SK-N-SH treated with all-trans-retinoic acid at 6 μM for 48 hours (cell line): ENCODE measurements at regions not wholly inside any gene's neighbourhood (a gene's known extent, or its start where the extent isn't known, plus 50 kb on each side); places are given as distances from the start of the nearest gene placed in this dataset.
"Not testable (repeated sequence)": the region's sequence is repeated elsewhere in the genome, so short reads cannot be mapped to it uniquely, and the experiment has no call there.

Experiments
- ATAC-seq: fragments of 200-7000 bp; cut with Tn5 transposase; 3 replicates; pipeline ENCODE4 v1.9.1; 2020; ENCODE audit warnings: mild to moderate bottlenecking, moderate library complexity
- ARNTL ChIP-seq: fragments of 450-650 bp; formaldehyde crosslinking; IDR thresholded peaks from 2 replicates; pipeline ENCODE4 v1.5.0; 2020; ENCODE audit warnings: low read depth, mild to moderate bottlenecking, moderate library complexity, borderline replicate concordance
- BACH2 ChIP-seq: fragments of 250-450 bp; sonication (Bioruptor Pico); IDR thresholded peaks from 2 replicates; pipeline ENCODE4 v1.9.0; 2021; ENCODE audit warnings: mild to moderate bottlenecking, borderline replicate concordance
- CSDC2 ChIP-seq: fragments of 250-450 bp; sonication (Bioruptor Pico); IDR thresholded peaks from 2 replicates; pipeline ENCODE4 v1.5.0; 2020; ENCODE audit warnings: mild to moderate bottlenecking, moderate library complexity
- ESRRG ChIP-seq: fragments of 250-450 bp; sonication (Bioruptor Pico); IDR thresholded peaks from 2 replicates; pipeline ENCODE4 v1.6.1; 2021; ENCODE audit warnings: mild to moderate bottlenecking
- GLIS3 ChIP-seq: fragments of 250-450 bp; sonication (Bioruptor Pico); IDR thresholded peaks from 2 replicates; pipeline ENCODE4 v1.5.0; 2020; ENCODE audit warnings: mild to moderate bottlenecking, moderate library complexity
- ISL1 ChIP-seq: fragments of 250-450 bp; sonication (Bioruptor Pico); IDR thresholded peaks from 2 replicates; pipeline ENCODE4 v2.1.2; 2022; ENCODE audit warnings: mild to moderate bottlenecking, moderate library complexity
- OSR1 ChIP-seq: fragments of 250-450 bp; sonication (Bioruptor Pico); IDR thresholded peaks from 2 replicates; pipeline ENCODE4 v1.8.0; 2022; ENCODE audit warnings: moderate library complexity, mild to moderate bottlenecking, inconsistent platforms
- RARB ChIP-seq: fragments of 250-450 bp; sonication (Bioruptor Pico); IDR thresholded peaks from 2 replicates; pipeline ENCODE4 v1.8.0; 2021; ENCODE audit warnings: mild to moderate bottlenecking, moderate library complexity
- SNAI2 ChIP-seq: fragments of 250-450 bp; sonication (Bioruptor Pico); IDR thresholded peaks from 2 replicates; pipeline ENCODE4 v1.5.0; 2020; ENCODE audit warnings: mild to moderate bottlenecking, moderate library complexity
- TCF4 ChIP-seq: fragments of 250-450 bp; sonication (Bioruptor Pico); IDR thresholded peaks from 2 replicates; pipeline ENCODE4 v1.8.0; 2021; ENCODE audit warnings: mild to moderate bottlenecking, moderate library complexity, borderline replicate concordance
- TOX ChIP-seq: fragments of 250-450 bp; sonication (Bioruptor Pico); IDR thresholded peaks from 2 replicates; pipeline ENCODE4 v1.8.0; 2021; ENCODE audit warnings: mild to moderate bottlenecking, moderate library complexity, borderline replicate concordance
- ZC3H10 ChIP-seq: fragments of 250-450 bp; sonication (Bioruptor Pico); IDR thresholded peaks from 2 replicates; pipeline ENCODE4 v1.5.1; 2021; ENCODE audit warnings: mild to moderate bottlenecking, moderate library complexity
- ZFP3 ChIP-seq: fragments of 250-450 bp; sonication (Bioruptor Pico); IDR thresholded peaks from 2 replicates; pipeline ENCODE4 v1.5.0; 2020; ENCODE audit warnings: mild to moderate bottlenecking, moderate library complexity
- ZFP30 ChIP-seq: fragments of 450-650 bp; formaldehyde crosslinking; IDR thresholded peaks from 2 replicates; pipeline ENCODE4 v1.5.0; 2022; ENCODE audit warnings: mild to moderate bottlenecking, moderate library complexity
- ZNF565 ChIP-seq: fragments of 450-650 bp; formaldehyde crosslinking; conservative IDR thresholded peaks from 2 replicates; pipeline ENCODE4 v1.5.0; 2020; ENCODE audit warnings: low read depth, mild to moderate bottlenecking, moderate library complexity
- ZNF70 ChIP-seq: fragments of 450-650 bp; formaldehyde crosslinking; IDR thresholded peaks from 2 replicates; pipeline ENCODE4 v1.5.0; 2020; ENCODE audit warnings: mild to moderate bottlenecking, moderate library complexity
- ZNF8 ChIP-seq: fragments of 450-650 bp; formaldehyde crosslinking; IDR thresholded peaks from 2 replicates; pipeline ENCODE4 v1.5.0; 2020; ENCODE audit warnings: mild to moderate bottlenecking, moderate library complexity
- TF ChIP-seq, protein P1 (sequence below): fragments of 250-450 bp; sonication (Bioruptor Pico); IDR thresholded peaks from 2 replicates; pipeline ENCODE4 v1.5.1; 2021; ENCODE audit warnings: mild to moderate bottlenecking, moderate library complexity
- TF ChIP-seq, protein P2 (sequence below): fragments of 250-450 bp; sonication (Bioruptor Pico); IDR thresholded peaks from 2 replicates; pipeline ENCODE4 v1.5.1; 2020; ENCODE audit warnings: low read depth, mild to moderate bottlenecking, moderate library complexity
- TF ChIP-seq, protein P3 (sequence below): fragments of 250-450 bp; sonication (Bioruptor Pico); IDR thresholded peaks from 2 replicates; pipeline ENCODE4 v1.8.0; 2020; ENCODE audit warnings: mild to moderate bottlenecking, moderate library complexity, borderline replicate concordance
- TF ChIP-seq, protein P4 (sequence below): fragments of 250-450 bp; sonication (Bioruptor Pico); IDR thresholded peaks from 2 replicates; pipeline ENCODE4 v1.5.0; 2020; ENCODE audit warnings: mild to moderate bottlenecking, moderate library complexity
- TF ChIP-seq, protein P5 (sequence below): fragments of 250-450 bp; sonication (Bioruptor Pico); IDR thresholded peaks from 2 replicates; pipeline ENCODE4 v1.8.0; 2021; ENCODE audit warnings: low read depth, mild to moderate bottlenecking, moderate library complexity, borderline replicate concordance

DNA sequence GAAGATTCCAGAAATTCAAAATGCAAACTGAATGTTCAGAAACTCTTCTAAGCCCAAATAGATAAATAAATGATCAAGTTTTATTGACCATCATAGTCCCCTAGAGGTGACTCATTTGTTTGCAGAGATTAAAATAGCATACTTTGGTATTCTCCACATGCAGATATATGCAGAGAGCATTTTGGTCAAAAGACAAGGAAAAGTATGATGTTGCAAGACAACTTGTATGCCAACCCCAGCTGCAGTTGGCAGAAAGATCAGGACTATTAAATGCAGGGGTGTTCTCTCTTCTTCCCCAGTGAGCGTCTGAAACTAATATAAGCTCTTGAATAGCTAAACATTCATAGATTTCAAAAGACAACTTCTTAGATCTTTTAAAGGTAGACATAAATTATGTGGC, 404.9 kb downstream of the LTN1 start:
- TF ChIP-seq, protein P1, sequence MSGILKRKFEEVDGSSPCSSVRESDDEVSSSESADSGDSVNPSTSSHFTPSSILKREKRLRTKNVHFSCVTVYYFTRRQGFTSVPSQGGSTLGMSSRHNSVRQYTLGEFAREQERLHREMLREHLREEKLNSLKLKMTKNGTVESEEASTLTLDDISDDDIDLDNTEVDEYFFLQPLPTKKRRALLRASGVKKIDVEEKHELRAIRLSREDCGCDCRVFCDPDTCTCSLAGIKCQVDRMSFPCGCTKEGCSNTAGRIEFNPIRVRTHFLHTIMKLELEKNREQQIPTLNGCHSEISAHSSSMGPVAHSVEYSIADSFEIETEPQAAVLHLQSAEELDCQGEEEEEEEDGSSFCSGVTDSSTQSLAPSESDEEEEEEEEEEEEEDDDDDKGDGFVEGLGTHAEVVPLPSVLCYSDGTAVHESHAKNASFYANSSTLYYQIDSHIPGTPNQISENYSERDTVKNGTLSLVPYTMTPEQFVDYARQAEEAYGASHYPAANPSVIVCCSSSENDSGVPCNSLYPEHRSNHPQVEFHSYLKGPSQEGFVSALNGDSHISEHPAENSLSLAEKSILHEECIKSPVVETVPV (CRISPR knock-in tag): no peak
- no peak for TF ChIP-seq ZFP30 (CRISPR knock-in tag)
- no peak for TF ChIP-seq BACH2 (CRISPR knock-in tag)
- TF ChIP-seq ZFP3 (CRISPR knock-in tag): no peak
- TF ChIP-seq, protein P2, sequence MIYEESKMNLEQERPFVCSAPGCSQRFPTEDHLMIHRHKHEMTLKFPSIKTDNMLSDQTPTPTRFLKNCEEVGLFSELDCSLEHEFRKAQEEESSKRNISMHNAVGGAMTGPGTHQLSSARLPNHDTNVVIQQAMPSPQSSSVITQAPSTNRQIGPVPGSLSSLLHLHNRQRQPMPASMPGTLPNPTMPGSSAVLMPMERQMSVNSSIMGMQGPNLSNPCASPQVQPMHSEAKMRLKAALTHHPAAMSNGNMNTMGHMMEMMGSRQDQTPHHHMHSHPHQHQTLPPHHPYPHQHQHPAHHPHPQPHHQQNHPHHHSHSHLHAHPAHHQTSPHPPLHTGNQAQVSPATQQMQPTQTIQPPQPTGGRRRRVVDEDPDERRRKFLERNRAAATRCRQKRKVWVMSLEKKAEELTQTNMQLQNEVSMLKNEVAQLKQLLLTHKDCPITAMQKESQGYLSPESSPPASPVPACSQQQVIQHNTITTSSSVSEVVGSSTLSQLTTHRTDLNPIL (CRISPR knock-in tag): no peak
- no peak for TF ChIP-seq TOX

DNA sequence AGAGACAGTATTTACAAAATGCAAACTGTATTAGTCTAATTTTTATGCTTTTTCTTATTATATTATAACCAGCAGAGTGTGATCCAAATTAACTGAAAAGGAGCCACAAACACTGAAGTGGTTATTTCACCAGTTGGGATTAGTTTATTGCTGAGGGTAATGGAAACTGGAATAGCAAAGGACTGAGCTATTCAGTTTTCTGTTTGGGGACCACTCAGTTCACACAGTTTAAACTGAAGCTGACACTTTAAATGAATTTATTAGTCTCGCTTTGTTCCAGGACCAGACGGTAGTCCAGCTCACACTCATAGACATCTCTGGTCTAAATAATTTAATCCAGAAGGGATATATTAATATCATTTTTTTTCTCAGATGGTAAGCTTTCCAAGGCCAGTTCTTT, 410.7 kb downstream of the LTN1 start:
- no peak for ATAC-seq
- TF ChIP-seq ZFP3 (CRISPR knock-in tag): no peak
- no peak for TF ChIP-seq CSDC2 (CRISPR knock-in tag)
- no peak for TF ChIP-seq SNAI2 (CRISPR knock-in tag)
- no peak for TF ChIP-seq ZC3H10 (CRISPR knock-in tag)
- TF ChIP-seq ZNF70 (CRISPR knock-in tag): no peak

More for the DNA sequence above, 404.9 kb downstream of the LTN1 start:
- no peak for ATAC-seq

DNA sequence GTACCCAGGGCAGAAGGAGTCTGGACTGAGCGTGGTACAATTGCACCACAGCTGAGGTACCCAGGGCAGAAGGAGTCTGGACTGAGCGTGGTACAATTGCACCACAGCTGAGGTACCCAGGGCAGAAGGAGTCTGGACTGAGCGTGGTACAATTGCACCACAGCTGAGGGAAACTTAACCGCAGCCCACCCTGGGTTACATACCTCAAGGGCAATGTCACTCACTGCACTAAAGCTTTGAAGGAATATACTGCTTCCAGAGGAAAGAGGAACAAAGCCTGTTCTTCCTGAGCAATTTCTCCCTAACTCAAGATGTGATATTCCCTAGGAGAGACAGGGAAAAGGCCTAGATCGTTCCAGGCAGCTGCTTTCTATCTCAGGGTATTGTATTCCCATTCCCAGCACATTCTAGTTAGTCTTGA, 411.4 kb downstream of the LTN1 start:
- not testable (repeated sequence) for ATAC-seq

DNA sequence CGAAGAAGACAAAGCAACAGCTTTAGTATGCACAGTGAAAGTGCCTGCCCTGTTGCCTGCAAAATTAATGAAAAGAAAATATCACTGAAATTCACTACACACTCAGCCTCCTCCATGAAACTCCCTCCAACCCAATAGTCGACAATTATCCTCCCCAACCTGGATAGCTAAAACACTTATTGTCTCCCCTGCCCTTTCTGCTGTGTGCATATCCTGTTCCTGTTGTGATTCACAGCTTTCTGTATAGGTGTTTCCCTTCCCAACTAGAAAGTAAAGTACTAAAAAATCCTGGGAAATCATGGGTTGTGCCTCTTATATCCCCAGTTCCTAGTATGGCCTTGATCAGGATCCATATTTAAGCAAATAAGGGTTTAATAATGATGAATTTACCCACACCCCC, 412.1 kb downstream of the LTN1 start:
- ATAC-seq: no peak
- TF ChIP-seq OSR1 (CRISPR knock-in tag) (no peak), ESRRG (CRISPR knock-in tag) (no peak), ARNTL (no peak), RARB (no peak)

DNA sequence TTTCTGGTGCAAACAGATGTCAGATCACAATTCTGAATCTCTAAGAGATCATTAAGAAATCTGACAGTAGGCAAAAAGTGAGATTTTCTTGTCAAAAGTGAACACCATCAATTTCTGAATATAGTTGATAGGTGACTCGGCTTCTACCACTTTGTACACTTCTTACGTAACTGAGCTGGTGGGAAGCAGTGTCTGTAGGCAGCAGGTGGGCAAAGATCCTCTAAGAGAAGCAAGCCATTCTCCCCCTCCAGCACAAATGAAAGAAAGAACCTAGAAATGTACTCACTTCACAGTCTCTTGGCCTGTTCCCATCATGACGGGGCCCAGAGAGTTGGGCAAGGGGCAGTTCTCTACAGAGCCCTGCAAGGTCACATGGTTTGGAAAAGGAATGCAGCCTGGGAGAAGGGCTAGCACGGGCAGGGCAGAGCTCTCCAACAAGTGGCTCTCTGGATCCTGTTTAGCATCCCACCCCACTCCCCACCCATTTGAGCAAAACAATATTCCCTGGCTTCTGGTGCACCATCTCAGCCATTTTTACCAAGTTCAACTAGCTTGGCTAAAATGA, 412.6 kb downstream of the LTN1 start:
- ATAC-seq: no peak
- TF ChIP-seq ZC3H10 (CRISPR knock-in tag) (no peak), TOX (no peak), ISL1 (CRISPR knock-in tag) (no peak), BACH2 (CRISPR knock-in tag) (no peak), OSR1 (CRISPR knock-in tag) (no peak), CSDC2 (CRISPR knock-in tag) (no peak), GLIS3 (no peak), ZNF70 (CRISPR knock-in tag) (no peak), SNAI2 (CRISPR knock-in tag) (no peak), ZFP30 (CRISPR knock-in tag) (no peak), ESRRG (CRISPR knock-in tag) (no peak), ZNF8 (CRISPR knock-in tag) (no peak), ZNF565 (CRISPR knock-in tag) (no peak), RARB (no peak), TCF4 (CRISPR knock-in tag) (no peak)
- TF ChIP-seq, protein P3, sequence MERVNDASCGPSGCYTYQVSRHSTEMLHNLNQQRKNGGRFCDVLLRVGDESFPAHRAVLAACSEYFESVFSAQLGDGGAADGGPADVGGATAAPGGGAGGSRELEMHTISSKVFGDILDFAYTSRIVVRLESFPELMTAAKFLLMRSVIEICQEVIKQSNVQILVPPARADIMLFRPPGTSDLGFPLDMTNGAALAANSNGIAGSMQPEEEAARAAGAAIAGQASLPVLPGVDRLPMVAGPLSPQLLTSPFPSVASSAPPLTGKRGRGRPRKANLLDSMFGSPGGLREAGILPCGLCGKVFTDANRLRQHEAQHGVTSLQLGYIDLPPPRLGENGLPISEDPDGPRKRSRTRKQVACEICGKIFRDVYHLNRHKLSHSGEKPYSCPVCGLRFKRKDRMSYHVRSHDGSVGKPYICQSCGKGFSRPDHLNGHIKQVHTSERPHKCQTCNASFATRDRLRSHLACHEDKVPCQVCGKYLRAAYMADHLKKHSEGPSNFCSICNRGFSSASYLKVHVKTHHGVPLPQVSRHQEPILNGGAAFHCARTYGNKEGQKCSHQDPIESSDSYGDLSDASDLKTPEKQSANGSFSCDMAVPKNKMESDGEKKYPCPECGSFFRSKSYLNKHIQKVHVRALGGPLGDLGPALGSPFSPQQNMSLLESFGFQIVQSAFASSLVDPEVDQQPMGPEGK (CRISPR knock-in tag): no peak
- TF ChIP-seq, protein P1 (CRISPR knock-in tag): no peak
- TF ChIP-seq, protein P2 (CRISPR knock-in tag): no peak
- TF ChIP-seq, protein P4, sequence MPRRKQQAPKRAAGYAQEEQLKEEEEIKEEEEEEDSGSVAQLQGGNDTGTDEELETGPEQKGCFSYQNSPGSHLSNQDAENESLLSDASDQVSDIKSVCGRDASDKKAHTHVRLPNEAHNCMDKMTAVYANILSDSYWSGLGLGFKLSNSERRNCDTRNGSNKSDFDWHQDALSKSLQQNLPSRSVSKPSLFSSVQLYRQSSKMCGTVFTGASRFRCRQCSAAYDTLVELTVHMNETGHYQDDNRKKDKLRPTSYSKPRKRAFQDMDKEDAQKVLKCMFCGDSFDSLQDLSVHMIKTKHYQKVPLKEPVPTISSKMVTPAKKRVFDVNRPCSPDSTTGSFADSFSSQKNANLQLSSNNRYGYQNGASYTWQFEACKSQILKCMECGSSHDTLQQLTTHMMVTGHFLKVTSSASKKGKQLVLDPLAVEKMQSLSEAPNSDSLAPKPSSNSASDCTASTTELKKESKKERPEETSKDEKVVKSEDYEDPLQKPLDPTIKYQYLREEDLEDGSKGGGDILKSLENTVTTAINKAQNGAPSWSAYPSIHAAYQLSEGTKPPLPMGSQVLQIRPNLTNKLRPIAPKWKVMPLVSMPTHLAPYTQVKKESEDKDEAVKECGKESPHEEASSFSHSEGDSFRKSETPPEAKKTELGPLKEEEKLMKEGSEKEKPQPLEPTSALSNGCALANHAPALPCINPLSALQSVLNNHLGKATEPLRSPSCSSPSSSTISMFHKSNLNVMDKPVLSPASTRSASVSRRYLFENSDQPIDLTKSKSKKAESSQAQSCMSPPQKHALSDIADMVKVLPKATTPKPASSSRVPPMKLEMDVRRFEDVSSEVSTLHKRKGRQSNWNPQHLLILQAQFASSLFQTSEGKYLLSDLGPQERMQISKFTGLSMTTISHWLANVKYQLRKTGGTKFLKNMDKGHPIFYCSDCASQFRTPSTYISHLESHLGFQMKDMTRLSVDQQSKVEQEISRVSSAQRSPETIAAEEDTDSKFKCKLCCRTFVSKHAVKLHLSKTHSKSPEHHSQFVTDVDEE (CRISPR knock-in tag): no peak
- TF ChIP-seq, protein P5, sequence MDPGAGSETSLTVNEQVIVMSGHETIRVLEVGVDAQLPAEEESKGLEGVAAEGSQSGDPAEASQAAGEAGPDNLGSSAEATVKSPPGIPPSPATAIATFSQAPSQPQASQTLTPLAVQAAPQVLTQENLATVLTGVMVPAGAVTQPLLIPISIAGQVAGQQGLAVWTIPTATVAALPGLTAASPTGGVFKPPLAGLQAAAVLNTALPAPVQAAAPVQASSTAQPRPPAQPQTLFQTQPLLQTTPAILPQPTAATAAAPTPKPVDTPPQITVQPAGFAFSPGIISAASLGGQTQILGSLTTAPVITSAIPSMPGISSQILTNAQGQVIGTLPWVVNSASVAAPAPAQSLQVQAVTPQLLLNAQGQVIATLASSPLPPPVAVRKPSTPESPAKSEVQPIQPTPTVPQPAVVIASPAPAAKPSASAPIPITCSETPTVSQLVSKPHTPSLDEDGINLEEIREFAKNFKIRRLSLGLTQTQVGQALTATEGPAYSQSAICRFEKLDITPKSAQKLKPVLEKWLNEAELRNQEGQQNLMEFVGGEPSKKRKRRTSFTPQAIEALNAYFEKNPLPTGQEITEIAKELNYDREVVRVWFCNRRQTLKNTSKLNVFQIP (CRISPR knock-in tag): no peak
